8988T (cell line): ENCODE measurements at regions not wholly inside any gene's neighbourhood (a gene's known extent, or its start where the extent isn't known, plus 50 kb on each side); places are given as distances from the start of the nearest gene placed in this dataset.

ENCODE experiments used
- DNase-seq: peaks from one replicate; pipeline ENCODE4 v3.0.0; 2011

DNA sequence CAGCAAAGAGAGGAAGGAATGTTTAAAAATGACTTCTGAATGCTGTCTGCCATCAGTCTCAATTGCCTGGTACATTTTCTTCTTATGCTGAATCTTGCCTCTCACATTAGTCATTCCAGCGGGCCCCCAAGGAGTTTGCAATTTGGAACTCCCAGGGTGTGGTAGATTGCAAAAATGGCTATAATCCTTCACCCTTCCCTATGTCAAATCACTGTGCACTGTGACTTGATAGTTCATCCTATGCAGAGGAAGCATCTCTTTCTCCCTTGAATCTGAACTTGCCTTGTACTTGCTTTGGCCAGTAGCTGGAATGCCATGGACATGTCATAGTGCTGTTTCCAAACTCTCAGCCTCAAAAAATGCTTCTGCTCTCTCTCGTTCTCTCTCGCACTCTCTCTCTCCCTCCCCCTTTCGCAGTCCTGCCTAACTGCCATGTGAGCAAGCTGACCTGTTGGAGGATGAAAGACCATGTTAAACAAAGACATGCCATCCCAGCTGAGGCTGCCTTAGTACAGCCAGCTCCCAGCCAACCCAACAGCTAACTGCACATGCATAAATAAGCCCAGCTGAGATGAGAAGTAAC lies 284.0 kb upstream of the TLE4 start:
- DNase-seq, result no peak

DNA sequence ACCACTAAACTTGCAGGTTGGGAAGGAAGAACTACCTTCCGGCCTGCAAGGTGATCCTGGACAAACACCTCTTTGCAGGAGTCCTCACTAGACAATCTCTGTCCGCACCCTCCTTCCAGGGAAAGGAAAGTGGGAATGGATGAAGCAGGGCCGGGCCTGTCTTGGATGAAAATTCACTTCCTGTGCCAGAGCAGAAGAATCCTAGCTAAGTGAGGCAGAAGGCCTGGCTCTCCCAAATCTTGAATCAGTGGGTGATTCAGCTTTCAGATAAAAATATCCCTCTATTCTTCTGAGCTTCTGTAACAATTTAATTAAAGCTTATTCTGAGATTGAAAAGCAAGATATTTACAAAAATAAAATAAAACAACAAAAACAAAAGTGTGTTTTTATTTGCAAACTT lies 281.9 kb upstream of the TLE4 start:
- DNase-seq, result no peak

DNA sequence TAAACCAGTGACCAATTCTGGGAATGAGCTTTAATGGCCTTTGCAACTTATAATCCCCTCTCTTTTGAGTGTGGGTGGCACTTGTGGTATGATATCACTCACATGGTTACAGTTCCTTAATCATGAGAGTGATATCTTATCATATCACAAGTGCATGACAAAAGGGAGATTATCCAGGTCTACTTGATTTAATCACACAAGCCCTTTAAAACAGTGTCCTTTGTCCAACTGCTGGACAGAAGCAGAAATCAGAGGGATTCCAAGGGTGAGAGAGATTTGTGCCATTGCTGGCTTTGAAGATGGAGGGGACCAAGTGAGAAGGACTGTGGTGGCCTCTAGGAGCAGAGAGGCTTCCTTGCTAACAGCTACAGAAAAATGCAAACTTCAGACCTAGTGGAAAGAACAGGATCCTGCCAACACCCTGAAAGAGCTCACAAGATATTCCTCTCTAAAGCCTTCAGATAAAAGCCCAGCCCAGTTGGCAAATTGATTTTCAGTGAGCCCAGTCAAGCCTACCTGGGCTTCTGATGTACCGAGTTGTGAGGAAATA lies 279.0 kb upstream of the TLE4 start:
- DNase-seq, result no peak

DNA sequence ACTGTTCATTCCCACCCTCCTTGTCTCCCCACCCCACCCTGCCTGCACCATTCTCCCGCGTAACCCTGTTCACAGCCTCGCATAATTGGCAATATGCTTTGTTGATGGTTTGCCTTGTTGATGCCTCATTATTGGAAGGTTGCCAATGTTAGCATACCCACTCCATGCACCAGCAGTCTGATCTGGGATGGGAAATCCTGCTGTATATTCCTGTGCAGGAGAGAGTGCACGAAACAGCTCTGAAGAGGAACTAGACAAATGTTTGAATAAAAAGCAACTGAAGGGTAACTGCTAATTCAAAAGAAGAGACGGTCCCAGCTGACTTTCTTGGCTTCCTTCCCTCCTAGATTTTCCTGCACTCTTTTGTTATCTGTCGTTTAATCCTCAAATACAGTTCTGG lies 271.7 kb upstream of the TLE4 start:
- no peak for DNase-seq

DNA sequence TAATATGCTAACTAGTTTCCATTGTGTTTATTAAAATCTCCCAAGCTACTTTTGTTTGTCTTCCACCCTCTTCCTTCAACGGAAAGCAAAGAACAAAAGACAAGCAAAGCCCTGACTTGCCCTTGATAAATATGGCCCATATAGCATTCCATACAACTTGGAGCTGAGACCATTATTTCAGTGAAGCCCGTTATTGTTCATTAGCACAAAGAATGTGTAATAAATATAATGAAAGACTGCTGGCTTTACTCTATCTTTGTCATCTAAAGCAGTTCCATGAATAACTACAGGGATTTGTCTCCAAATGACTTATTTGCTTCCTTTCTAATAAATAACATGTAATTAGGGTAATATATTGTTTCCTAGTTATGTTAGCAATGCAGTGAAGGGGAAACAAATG lies 270.7 kb upstream of the TLE4 start:
- no peak for DNase-seq

DNA sequence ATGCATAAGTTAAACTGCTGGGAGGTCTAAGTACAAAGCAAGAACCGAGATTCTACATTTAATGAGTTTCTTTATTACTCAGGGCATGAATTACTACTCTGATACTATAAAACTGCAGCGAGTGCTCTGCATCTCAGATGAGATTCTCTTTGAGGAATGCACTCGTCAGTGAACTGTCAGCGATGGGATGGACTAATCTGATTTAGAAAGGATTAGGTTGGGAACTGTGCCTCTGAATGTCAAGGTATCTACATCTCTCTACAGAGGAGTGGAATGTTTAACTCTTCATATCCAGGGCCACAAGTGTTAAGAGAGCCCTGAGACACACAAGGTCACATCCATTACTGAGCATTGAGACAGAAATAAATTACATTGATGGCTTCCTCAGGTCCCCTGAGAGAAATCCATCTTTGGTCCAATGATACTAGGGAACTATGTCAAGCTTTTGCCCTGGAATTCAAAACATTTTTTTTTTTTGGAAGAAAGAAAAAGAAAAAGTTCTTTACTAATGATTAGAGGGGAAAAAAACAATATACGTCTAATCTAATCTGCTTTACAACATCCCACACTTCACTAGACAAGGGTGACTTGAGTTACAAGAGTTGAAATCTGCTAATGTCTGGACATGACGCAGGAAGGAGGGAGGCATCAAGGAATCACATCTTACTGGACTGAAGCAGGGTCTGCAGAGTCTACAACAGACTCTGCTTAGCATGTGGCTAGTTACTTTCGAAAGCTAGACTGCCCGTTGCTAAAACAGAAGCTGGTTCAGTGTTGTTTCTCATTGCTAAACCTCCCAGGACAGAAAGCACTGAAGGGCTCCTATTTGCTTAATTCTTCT lies 270.0 kb upstream of the TLE4 start:
- DNase-seq, result no peak

DNA sequence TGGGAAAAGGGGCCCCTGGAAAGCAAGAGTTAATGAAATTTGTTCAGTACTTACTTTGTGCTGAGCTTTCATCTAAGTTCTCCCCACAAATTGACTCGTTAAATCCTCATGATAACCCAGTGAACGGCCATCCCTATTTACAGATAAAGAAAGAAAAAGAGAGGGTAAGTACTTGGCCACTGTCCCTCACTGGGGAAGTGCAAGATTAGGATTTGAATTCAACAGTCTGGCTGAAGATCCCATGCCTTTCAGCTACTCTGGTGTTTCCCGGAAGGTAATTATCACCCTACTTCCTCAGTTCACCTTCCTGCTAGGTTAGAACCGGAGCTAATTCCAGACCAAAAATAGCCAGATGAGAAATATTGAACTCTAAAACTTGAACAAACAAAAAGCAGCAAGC lies 269.2 kb upstream of the TLE4 start:
- DNase-seq, result no peak

DNA sequence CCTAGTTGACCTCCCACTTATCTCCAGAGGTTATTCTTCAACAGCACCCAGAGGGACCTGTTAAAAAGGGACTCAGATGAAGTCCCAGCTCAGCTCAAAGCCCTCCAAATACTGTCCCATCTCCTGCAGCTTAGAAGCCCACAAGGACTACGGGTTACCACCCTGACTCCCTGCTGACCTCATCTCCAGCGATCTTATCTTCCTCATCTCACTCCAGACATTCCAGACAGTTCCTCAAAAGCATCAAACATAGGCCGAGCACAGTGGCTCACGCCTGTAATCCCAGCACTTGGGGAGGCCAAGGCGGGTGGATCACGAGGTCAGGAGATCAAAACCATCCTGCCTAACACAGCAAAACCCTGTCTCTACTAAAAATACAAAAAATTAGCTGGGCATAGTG lies 263.8 kb upstream of the TLE4 start:
- no peak for DNase-seq

DNA sequence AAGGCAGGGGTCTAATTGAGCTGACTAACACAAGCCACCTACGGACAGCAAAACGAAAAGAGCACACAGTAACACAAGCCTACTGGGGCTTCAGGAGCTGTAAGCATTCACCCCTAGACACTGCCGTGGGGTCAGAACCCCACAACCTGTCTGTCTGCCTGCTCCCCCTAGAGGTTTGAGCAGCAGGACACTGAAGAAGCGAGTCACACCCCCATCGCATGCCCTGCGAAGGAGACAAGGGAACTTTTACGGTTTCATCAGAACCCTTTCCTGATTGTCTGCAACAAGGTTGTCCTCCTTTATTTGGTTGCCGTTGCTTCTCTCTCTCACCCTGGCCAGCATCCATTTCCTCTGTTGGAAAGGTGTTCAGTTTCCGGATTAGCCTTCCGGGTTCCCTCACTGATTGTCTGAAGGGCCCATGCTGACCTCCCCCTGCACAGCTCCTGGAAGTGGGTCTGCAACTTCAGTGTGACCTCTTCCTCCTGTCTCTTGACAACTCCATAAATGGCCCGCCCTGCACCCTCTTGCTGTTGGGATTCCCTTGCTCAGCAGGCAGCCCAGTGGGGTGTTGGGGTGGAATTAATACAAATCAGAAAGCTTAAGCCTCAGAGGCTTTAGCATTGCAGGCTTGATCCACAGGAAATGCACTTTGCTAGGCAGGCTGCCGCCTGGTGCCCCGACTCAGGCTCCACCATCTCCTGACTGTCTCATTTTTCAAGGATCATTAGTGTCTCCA lies 258.9 kb upstream of the TLE4 start:
- DNase-seq, result no peak

DNA sequence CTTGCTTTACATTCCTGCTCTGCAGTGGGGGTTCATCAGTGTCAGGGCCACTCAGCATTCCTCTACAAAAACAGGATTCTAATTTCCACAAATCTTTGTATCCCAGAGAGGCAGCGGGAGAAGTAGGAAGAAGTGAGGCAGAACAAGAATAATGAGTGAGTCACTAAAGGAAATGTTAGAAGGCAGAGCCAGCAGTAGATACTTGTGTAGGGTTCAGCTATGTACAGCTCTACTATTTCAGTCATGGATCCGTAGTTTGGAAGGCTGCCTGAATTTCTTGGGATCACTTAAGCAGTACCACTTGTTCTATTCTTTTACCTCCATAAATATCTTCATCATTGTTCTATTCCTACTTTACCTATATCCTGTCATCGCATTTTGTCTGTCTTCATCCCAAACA lies 246.3 kb upstream of the TLE4 start:
- no peak for DNase-seq

DNA sequence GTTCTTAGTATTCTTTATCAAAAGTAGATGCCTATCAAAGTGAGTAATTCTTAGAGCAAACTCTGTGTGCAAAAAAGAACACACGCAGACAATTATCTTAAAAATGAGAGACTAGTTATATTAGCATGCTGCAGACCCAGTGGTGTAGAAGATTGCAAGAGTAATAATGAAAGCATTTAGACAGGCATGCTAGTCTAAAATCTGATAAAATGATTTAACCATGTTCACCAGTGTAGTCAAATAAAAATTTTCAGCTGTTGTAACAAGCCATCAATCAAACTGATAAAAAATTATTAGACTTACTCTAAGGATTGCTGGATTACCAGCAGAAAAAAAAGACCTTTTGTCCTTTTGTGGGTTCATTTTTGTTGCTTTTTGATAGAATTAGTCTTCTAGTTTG lies 241.9 kb upstream of the TLE4 start:
- DNase-seq, result no peak

DNA sequence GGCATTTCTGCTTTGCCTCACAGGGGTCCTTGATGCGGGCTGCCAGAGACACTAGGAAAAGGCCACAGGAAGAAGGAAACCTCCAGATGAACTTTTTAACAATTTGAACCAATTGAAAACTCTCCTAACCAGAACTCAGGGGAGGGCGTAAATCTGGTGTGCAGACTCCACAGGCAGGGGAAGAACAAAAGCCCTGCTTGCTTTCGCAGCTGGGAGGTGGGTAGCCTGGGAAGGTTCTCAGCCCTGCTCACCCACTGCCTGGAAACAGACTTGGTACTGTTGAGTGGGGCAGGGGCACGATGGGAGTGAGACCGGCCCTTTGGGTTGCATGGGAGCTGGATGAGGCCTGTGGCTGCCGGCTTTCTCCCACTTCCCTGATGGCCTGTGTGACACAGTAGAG lies 237.8 kb upstream of the TLE4 start:
- DNase-seq, result no peak

DNA sequence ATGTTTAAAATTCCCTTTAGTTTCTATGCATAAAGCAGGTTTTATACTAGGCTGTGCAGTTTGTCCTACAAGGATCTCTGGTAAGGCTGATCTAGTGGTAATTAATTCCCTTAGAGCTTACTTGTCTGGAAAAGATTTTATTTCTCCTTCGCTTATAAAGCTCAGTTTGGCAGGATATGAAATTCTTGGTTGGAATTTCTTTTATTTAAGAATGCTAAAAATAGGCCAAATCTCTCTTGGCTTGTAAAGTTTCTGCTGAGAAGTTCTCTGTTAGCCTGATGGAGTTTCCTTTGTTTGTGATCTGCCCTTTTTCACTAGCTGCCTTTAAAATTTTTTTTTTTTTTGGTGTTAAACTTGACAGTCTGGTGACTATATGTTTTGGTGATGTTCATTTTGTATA lies 237.1 kb upstream of the TLE4 start:
- DNase-seq, result no peak

DNA sequence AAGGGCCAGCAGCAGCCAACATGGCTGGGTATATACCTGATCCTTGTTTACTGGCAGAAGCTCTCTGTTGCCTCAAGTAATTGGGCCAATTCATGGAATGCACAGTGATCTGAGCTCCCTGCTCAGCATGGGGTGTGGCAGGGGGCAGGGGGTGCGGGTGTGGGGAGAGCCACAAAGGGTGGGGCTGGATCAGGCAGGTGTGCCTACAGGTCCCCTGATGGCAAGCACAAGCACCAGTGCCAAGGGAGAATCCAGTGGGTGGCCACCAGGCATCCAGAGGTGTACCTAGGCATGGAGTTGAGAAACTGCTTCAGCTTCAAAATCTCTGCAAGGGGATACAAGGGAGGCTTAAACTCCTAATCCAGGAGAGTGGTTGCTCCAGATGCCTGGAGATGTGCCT lies 235.8 kb upstream of the TLE4 start:
- no peak for DNase-seq

DNA sequence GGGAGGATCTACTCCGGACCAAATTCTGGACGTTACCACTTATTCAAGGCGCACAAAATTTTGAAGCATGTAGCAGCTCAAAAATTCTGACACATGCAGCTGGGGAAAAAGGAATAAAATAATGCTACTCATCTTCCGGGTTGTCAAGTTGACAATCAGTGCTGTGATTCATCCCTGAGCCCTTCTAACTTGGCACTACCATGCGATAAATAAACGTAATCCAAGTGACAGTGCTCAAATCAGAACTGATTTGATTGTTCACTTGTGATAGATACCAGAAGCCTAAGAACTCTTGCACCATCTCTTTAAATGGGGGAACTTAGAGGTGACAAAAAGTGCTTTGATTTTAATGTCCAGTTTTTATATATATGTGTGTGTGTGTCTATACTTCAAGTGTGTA lies 230.2 kb upstream of the TLE4 start:
- no peak for DNase-seq

DNA sequence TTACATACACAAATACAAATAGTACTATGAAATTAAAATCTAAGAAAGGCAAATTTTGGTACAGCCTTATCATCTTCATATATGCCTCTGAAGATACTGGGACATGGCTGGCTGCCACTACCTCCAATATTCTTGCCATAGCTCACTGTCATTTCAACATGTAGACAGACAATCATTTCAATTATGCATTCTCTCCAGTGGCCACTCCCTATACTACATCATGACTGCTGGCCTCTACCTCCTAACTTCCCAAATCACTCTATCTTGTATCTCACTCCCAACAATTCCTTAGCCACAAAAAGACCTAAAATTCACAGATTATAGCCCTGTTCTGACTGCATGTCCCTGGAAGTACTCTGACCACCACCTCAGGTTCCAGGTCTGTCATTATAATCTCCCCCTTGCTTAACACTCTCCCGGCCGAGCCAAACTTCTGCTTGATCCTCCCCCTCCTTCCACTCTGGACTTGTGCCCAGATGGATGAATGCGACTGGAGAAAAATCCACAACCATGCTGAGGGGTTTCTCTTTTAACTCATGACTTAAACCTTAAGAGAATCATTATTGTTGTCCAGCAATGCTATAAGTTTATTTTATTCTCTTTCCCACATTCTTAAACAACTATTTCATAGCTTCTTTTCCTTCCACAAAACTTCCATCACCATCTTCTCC lies 225.3 kb upstream of the TLE4 start:
- no peak for DNase-seq

DNA sequence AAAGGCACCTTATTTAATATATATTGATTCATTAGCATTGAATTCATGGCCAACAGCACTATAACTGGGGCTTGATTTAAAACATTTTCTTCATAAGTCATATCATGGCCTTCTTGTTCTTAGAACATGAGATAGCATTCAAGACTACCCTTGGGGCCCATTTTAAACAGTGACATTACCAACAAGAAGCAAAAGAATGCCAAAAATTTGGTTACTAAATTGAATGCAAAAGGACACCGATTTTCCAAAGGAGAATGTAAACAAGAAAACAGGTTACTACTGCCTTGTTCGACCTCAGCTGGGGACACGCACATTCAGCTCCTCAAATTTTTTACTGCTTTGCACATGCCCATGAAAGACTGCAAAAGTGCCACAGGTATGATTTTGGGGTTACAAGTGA lies 219.4 kb upstream of the TLE4 start:
- no peak for DNase-seq

DNA sequence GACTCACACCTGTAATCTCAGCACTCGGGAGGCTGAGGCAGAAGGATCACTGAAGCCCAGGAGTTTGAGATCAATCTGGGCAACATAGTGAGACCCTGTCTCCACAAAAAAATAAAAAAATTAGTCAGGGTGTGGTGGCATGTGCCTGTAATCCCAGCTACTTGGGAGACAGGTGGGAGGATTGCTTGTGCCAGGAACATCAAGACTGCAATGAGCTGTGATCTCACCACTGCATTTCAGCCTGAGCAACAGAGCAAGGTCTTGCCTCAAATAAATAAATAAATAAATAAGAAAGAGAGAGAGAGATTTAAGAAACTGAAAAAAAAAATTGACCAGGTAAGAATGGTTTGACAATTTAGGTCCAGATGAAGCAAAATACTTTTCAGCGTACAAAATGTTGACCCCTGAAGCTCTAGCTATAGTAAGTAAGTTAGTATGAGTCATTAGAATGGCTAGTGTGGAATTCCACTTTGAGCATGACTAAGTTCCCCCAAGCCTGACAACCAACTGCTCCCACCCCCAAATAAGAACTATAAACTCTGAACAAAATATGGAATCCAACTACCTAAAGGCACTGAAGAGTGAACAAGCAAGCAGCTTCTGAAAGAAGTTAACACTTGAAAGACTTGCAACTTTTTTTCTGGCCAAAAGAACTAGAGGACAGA lies 217.8 kb upstream of the TLE4 start:
- no peak for DNase-seq

DNA sequence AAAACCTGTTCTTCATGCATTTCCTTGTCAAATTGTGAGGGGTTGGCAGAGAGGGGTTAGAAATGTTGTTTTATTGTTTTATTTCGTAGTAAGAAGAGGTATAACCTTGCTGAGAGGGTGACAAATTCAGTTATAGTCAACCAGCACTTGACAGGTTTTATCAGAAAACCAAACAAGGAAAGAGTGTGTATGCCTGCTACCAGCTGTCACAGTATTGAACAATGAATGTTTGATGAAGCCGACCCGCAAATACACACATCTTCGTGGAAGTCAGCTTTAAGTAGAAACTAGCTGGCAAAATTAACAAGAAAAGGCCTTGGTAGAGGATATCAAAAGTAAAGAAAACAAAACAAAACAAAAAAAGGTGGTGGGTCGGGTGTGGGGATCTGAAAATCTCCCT lies 214.6 kb upstream of the TLE4 start:
- no peak for DNase-seq

DNA sequence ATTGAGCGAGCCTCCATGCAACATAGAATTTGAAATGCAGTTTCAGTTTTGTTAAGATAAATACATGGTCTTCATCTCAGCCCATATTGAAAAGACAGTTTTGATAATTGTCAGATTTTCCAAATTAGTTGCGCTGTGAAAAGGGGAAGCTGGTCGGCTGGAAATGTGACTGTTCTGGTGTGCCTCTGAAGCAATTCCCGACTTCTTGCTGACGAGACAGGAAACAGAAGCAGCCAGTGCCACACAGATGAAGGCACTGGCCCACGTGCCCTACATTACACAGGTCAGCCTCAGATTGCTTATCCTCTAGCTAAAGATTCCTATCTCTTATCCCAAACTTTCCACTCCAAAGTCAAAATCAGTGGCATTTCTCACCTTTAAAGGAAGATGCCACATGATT lies 214.1 kb upstream of the TLE4 start:
- DNase-seq, result no peak

DNA sequence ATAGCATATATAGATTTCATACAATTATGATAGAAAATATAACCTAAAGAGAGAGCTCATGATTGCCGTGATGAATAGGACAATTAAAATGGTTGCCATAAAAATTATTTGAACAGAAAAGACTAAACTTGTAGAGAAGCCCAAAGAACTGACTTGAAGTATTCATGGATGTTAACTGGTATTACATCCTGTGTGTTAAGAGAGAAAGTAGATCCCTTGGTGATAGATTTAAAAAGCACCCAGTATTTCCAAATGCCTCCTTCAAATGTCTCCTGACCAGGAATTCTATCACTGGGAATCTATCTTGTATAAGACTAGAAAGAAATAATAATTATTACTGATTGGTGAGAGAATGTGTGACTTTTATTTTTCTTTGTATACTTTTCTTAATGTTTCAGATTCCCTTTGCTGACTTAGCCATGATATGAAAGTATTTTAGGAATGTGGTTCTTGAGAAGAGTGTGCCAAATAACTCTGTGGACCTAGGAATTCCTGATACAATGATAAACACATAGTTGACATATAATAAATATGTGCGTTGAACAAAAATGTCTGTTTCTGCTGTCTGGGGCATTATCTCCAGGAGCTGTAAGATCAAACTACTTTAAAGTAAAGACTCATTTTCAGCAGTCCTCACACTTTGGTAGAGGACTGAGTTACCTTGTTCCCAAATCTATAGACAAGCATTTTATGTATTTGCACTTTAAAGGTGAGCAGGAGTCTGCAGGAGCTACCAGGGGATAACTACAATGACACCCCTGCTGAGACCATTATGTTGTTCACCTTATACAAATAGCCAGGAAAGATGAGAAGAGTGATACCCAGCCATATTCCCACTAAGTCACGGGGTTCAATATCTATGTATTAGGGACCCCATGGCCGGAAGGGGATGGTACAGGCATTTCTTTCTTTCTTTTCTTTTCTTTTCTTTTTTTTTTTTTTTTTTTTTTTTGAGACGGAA lies 211.1 kb upstream of the TLE4 start:
- DNase-seq, result no peak
